Astrocyte (in vitro differentiated cells and primary cell): ENCODE measurements at regions not wholly inside any gene's neighbourhood (a gene's known extent, or its start where the extent isn't known, plus 50 kb on each side); places are given as distances from the start of the nearest gene placed in this dataset.

Experiments
- EZH2 ChIP-seq: IDR thresholded peaks from 2 replicates; pipeline ENCODE4 v1.6.1; 2012; ENCODE audit warnings: mild to moderate bottlenecking, low read length, inconsistent platforms; ENCODE audit not compliant: insufficient read depth
- TF ChIP-seq, protein P1 (sequence below): IDR thresholded peaks from 2 replicates; pipeline ENCODE4 v1.5.1; 2011; ENCODE audit warnings: low read depth, mild to moderate bottlenecking, inconsistent platforms, low read length, moderate library complexity; ENCODE audit not compliant: insufficient read depth

DNA sequence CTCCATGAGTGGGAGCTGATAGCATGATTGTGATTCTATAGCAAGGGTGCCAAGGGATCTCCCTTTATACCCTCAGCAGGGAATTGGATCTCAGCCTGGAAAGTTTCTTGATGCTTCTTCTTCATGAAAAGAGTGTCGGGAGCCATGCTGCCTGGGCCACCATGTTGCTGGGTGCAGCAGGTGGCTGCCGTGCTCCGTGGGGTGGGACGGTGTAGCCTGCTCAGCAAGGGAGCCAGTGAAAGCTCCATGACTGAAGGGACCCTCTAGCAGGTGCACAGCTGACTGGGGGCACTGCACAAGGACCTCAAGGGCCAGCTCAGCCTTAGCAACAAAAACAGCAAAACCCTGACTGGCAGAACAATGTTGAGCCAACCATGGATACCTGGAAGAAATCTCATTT lies 368.9 kb upstream of the HS6ST1 start:
- TF ChIP-seq, protein P1, sequence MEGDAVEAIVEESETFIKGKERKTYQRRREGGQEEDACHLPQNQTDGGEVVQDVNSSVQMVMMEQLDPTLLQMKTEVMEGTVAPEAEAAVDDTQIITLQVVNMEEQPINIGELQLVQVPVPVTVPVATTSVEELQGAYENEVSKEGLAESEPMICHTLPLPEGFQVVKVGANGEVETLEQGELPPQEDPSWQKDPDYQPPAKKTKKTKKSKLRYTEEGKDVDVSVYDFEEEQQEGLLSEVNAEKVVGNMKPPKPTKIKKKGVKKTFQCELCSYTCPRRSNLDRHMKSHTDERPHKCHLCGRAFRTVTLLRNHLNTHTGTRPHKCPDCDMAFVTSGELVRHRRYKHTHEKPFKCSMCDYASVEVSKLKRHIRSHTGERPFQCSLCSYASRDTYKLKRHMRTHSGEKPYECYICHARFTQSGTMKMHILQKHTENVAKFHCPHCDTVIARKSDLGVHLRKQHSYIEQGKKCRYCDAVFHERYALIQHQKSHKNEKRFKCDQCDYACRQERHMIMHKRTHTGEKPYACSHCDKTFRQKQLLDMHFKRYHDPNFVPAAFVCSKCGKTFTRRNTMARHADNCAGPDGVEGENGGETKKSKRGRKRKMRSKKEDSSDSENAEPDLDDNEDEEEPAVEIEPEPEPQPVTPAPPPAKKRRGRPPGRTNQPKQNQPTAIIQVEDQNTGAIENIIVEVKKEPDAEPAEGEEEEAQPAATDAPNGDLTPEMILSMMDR: no peak
- no peak for TF ChIP-seq EZH2
